ENCODE measurements at regions not wholly inside any gene's neighbourhood (a gene's known extent, or its start where the extent isn't known, plus 50 kb on each side); places are given as distances from the start of the nearest gene placed in this dataset.

- H3K27me3 ChIP-seq: no peaks in the 10 kb centered on the region
- intact Hi-C loops (cut with DNase I): no loop called here
- 57 to 72% methylated on average over 1 of the region's 1 CpG for WGBS, 2 donors
- no peaks in the 10 kb centered on the region for H3K4me1 ChIP-seq
- H3K9me3 ChIP-seq: peaks cover 0 to 2% (median 0%) of the 10 kb centered on the region in 4 donors
- no peak overlapping the region for H3K27ac ChIP-seq
- no peak for TF ChIP-seq CTCF (IDR thresholded peaks at IDR 0.05)
- no peak for TF ChIP-seq EP300 (IDR thresholded peaks at IDR 0.05)
- no peak for TF ChIP-seq POLR2AphosphoS5 (IDR thresholded peaks at IDR 0.05)
- no peak for TF ChIP-seq POLR2A (IDR thresholded peaks at IDR 0.05)
- H3K4me3 ChIP-seq: no peak overlapping the region
- no peak for DNase-seq
- no peaks in the 10 kb centered on the region for H3K36me3 ChIP-seq
Observed at GRCh38 chr3:67798412-67798811, 144.0 kb upstream of the SUCLG2 start.

GRCh38 chr3:67791620-67792019 is 137.2 kb upstream of the SUCLG2 start:
- intact Hi-C loops (cut with DNase I): no loop called here
- H3K36me3 ChIP-seq: no peaks in the 10 kb centered on the region
- no peaks in the 10 kb centered on the region for H3K9me3 ChIP-seq
- WGBS, 2 donors: 71 to 87% methylated on average over 5 of the region's 5 CpGs
- no peaks in the 10 kb centered on the region for H3K27me3 ChIP-seq
- H3K27ac ChIP-seq: no peak overlapping the region
- DNase-seq: no peak
- H3K4me1 ChIP-seq: no peaks in the 10 kb centered on the region
- no peak overlapping the region for H3K4me3 ChIP-seq
- TF ChIP-seq POLR2AphosphoS5 (IDR thresholded peaks at IDR 0.05) (no peak), POLR2A (IDR thresholded peaks at IDR 0.05) (no peak)

GRCh38 chr3:67790043-67790442 is 135.6 kb upstream of the SUCLG2 start:
- Histone ChIP-seq H3K4me3 (no peak overlapping the region), H3K4me1 (no peaks in the 10 kb centered on the region), H3K9me3 (no peaks in the 10 kb centered on the region), H3K36me3 (no peaks in the 10 kb centered on the region), H3K27ac (no peak overlapping the region), H3K27me3 (no peaks in the 10 kb centered on the region)
- DNase-seq: no peak
- 38 to 60% methylated on average over 2 of the region's 2 CpGs for WGBS, 2 donors
- TF ChIP-seq POLR2A (IDR thresholded peaks at IDR 0.05): no peak
- TF ChIP-seq CTCF (IDR thresholded peaks at IDR 0.05): peak in 2 of 4 experiments; percentile 27 to 30
- intact Hi-C loops (cut with DNase I): no loop called here

GRCh38 chr3:67788396-67788795 is 134.0 kb upstream of the SUCLG2 start:
- H3K36me3 ChIP-seq: no peaks in the 10 kb centered on the region
- intact Hi-C loops (cut with DNase I): no loop called here
- peaks cover 0 to 6% (median 0%) of the 10 kb centered on the region in 4 donors for H3K4me1 ChIP-seq
- H3K9me3 ChIP-seq: no peaks in the 10 kb centered on the region
- DNase-seq: no peak
- TF ChIP-seq POLR2AphosphoS5 (IDR thresholded peaks at IDR 0.05) (no peak), CTCF (IDR thresholded peaks at IDR 0.05) (no peak), EP300 (IDR thresholded peaks at IDR 0.05) (no peak), POLR2A (IDR thresholded peaks at IDR 0.05) (no peak)
- H3K27ac ChIP-seq: no peak overlapping the region
- no peak overlapping the region for H3K4me3 ChIP-seq
- H3K27me3 ChIP-seq: no peaks in the 10 kb centered on the region
- 92 to 96% methylated on average over 6 of the region's 6 CpGs for WGBS, 2 donors

- TF ChIP-seq EP300 (IDR thresholded peaks at IDR 0.05) (no peak), POLR2AphosphoS5 (IDR thresholded peaks at IDR 0.05) (no peak)
- no peak for DNase-seq
- H3K4me1 ChIP-seq: peaks cover 0 to 6% (median 0%) of the 10 kb centered on the region in 4 donors
- intact Hi-C loops (cut with DNase I): no loop called here
- no peaks in the 10 kb centered on the region for H3K36me3 ChIP-seq
- WGBS, 2 donors: 52 to 62% methylated on average over 3 of the region's 3 CpGs
- H3K27ac ChIP-seq: no peak overlapping the region
- no peak overlapping the region for H3K4me3 ChIP-seq
- no peaks in the 10 kb centered on the region for H3K9me3 ChIP-seq
- no peaks in the 10 kb centered on the region for H3K27me3 ChIP-seq
Observed at GRCh38 chr3:67783281-67784250, 129.2 kb upstream of the SUCLG2 start.

All from sigmoid colon (tissue), 6 donors.